NCI-H1417 treated with DMSO at 0.1 percent for 48 hours (cell line): ENCODE measurements at regions not wholly inside any gene's neighbourhood (a gene's known extent, or its start where the extent isn't known, plus 50 kb on each side); places are given as distances from the start of the nearest gene placed in this dataset.
"Not testable (repeated sequence)": the region's sequence is repeated elsewhere in the genome, so short reads cannot be mapped to it uniquely, and the experiment has no call there.

Source experiments
- DNase-seq: peaks from one replicate; lab custom pipeline; 2025; lab: John Stamatoyannopoulos, UW

DNA sequence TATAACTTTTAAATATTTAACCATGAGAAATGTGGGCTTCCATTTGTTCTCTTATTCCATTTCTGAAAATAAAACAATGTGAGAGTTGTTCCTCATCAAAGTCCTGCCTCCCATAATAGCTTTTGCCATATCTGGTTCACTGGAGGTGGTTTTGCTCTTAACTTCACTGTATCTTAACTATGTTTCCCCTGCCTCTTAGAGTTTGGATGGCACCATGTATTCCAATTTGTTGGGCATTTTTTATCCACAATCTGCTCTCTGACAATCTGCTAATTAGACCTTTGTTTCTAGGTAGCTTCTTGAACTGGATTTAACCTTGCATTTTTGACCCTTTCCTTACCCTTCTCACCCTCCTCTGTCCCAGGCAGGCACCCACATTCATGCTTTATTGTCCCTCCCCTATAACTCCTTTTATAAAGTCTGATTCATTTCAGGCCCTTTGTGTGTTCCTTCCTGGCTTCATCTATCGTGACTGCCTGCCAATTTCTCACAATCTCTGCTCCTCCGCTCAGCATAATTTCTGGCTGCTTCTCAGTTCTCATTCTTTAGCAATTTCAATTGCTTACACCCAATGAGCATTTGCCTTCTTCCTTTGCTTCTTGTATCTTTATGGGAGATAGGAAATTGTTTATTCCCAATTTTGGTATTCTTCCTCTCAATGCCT lies 144.2 kb upstream of the ARHGEF26 start:
- no peak for DNase-seq

GRCh38 chr3:153978006-153978405 lies 143.2 kb upstream of the ARHGEF26 start:
- no peak for DNase-seq

DNA sequence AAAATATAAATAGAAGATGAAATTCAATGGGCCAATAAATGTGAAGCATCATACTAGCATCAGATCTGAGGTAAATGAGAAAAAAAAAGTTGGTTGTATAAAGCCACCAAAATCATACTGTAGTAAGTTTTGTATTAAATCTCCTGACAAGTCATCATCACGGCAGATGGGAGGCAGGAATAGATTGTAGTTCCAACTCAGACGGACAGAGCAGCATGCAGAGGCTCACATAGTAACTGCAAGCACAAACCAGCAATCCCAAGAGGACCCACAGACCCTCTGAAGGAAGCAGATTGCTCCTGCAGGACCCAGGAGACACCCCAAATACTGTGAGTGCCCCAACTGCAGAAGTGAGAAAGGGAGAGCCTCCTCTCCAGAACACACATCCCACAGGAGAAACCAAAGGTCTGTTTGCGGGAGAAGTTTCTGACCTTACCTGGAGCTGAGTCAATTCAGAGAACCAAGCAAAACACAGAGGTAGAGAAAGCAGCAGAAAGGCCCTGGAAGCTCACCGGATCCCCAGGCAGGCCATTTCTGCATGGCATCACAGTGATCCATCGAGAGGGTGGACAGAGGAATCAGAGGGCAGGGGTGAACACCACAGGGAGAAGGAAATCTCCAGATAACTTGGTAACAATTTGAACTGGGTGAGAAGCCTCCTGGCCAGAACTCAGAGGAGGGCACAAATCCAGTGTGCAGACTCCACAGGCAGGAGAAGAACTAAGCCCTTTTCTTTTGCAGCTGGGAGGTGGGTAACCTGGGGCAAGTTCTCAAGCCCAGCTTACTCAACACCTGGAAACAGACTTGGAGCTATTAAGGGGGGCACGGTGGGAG lies 141.6 kb upstream of the ARHGEF26 start:
- DNase-seq: no peak

- no peak for DNase-seq
These were observed 141.0 kb upstream of the ARHGEF26 start for GRCh38 chr3:153980252-153980590.

DNA sequence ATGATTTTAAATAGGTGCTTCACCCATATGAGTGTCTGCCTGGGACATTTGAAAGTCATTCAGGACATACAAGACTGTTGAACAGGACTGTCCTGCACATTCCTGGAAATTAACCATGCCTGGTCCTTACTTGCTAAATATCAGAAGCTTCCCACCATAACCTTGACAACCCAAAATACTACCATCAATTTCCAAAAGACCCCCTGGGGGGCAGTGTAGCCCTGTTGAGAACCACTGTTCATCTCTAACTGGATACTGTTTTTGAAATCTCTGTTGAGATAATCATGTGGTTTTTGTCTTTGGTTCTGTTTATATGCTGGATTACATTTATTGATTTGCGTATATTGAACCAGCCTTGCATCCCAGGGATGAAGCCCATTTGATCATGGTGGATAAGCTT lies 123.8 kb upstream of the ARHGEF26 start:
- not testable (repeated sequence) for DNase-seq

DNA sequence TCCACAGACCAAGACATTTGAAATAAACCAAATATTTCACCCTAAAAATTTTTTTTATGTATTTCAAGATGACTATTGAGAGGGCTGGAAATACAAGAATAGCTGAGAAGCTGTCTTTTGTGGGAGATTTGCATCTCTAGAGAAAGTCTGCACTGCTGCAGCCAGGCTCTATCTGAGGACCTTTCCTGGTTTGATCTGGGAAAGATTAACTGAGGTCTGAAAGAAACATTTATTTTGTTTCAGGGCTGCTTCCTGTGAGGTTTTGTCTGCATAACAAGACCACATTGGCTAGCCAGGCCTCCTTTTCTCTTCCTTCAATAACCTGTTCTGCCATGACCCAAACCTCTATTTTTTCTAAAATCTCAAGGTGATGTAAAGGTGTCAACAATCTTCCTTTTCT lies 117.5 kb upstream of the ARHGEF26 start:
- no peak for DNase-seq

DNA sequence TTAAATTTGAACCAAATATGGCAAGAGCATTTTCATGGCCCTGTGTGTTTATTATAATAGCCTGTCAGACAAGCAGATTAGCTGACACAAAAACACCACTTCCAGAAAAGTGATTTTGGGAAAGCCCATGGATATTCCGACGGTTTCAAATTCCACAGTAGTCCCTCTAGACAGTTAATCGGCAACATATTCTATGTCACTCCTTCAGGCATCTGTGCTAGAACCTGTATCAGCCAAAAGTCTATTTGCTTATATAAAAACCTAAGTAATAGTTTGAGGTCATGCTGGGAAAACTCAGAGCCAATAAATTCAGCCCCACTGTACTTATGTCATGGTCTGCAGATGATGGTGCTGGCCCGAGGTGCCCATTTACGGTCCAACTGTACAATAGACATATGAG lies 110.2 kb upstream of the ARHGEF26 start:
- DNase-seq: no peak

DNA sequence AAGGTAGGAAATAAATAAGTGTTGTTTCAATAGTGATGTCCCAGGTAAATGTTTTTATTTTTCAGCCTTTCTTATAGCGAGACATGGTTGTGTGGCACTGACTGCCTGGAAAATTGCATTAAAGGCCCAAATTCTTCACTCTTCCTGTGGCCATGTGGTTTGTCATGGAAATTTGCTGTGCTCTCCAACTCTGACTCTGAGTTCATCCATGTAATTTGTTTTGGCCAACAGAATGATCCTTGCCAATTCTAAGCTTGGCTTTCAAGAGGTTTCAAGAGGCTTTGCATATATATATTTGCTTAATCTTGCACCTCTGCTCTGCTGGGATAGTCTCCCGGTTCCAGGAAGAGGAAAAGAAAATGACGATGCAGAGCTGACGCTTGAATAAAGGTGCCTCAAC lies 107.5 kb upstream of the ARHGEF26 start:
- DNase-seq: no peak

- DNase-seq: no peak
These were observed 105.9 kb upstream of the ARHGEF26 start for GRCh38 chr3:154015307-154015706.

- DNase-seq: no peak
These were observed 103.0 kb upstream of the ARHGEF26 start for GRCh38 chr3:154018100-154018696.

- DNase-seq: no peak
These were observed 98.6 kb upstream of the ARHGEF26 start for GRCh38 chr3:154022606-154023005.

GRCh38 chr3:154023148-154023547 lies 98.0 kb upstream of the ARHGEF26 start:
- DNase-seq: no peak

DNA sequence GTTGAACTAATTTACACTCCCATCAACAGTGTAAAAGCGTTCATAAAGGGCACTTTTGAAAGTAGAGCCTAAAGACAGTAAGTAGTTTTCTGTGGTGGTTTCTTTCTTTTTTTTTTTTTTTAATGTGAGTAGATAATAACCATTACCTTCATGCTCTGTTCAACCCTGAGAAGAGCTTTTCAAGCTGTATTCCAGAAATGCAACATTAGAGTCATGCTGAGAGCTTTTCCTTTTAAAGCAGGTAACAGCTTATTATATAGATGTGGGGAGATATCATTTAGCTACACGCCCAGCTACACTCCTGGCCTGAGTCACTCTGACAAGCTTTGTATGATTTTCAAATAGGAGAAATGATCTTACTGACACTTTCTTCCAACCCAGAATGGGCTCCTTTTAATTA lies 96.2 kb upstream of the ARHGEF26 start:
- DNase-seq: no peak

- no peak for DNase-seq
These were observed 91.3 kb upstream of the ARHGEF26 start for GRCh38 chr3:154029926-154030325.

DNA sequence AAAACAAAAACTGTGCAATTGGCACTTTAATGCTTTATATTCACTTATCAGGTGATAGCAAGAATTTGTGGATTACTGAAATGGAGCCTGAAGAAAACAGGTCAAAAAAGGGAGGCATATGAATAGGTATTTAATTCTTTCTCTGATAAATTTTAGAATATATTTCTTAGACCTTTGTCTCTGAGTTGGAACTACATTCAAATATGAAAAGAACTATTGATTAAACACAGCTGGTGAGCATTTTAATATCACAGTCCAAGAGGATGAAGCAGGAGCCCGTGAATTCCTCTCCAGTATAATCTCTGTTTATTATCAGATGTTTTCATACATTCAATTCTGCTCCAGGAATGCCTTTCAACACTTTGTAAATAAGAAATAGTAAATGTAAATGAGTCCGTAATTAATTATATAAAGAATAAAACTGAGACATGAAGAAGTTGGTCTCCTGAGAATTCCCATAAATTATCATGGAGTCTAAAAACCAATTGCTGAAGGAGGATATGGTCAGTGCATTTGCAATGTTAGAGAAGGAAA lies 86.3 kb upstream of the ARHGEF26 start:
- no peak for DNase-seq

DNA sequence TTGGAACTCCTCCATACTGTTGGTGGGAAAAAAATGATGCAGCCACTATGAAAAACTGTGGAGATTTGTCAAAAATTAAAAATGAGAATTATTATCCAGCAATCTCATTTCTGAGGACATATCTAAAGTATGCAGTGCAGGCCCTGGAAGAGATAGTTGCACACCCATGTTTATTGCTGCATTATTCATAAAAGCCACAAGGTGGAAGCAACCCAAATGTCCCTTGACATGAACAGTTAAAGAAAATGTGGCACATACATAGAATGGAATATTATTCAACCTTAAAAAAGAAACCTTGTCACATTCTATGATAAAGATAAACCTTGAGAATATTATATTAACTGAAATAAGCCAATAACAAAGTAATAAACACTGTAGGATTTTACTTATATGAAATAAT lies 80.9 kb upstream of the ARHGEF26 start:
- DNase-seq: no peak

- DNase-seq: no peak
These were observed 76.5 kb upstream of the ARHGEF26 start for GRCh38 chr3:154044671-154045070.

DNA sequence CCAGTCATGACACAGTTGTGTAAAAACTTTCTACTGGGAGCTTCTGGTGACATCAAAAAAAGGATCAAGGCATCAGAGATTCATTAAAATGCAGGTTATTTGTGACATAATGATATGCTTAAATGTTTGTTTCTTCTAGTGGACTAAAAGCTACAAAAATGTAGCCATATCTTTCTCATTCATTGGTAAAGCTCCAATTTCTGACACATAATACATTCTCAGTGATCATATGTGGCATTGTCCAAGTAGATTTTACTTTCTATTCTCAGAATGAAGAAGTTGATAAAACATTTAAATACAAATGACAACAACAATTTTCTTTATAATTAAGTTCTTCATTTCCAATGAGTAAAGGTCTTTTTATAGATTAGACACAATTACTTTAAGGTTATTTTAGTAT lies 71.0 kb upstream of the ARHGEF26 start:
- no peak for DNase-seq

- DNase-seq: no peak
These were observed 70.4 kb upstream of the ARHGEF26 start for GRCh38 chr3:154050766-154051165.

- no peak for DNase-seq
These were observed 61.4 kb upstream of the ARHGEF26 start for GRCh38 chr3:154059833-154060232.

GRCh38 chr3:154060238-154061000 lies 60.8 kb upstream of the ARHGEF26 start:
- no peak for DNase-seq

DNA sequence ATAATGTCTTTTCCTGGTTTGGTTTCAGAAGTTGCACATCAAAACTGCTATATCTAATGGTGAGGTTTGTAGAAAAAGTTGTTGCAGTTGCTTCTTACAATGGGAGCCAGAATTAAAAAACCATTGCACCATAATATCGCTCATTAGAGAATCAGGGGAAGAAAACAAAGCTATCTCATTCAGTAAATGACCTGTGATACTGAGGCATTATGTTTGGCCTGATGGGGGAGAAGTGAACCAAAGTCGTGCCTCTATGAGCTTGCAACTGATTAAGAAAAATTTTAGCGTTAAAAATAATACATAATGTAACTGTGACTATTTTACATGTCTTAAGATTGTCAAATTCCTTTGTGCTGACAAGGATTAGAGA lies 60.2 kb upstream of the ARHGEF26 start:
- DNase-seq: no peak
